ENCODE measurements at regions not wholly inside any gene's neighbourhood (a gene's known extent, or its start where the extent isn't known, plus 50 kb on each side); places are given as distances from the start of the nearest gene placed in this dataset.

DNA sequence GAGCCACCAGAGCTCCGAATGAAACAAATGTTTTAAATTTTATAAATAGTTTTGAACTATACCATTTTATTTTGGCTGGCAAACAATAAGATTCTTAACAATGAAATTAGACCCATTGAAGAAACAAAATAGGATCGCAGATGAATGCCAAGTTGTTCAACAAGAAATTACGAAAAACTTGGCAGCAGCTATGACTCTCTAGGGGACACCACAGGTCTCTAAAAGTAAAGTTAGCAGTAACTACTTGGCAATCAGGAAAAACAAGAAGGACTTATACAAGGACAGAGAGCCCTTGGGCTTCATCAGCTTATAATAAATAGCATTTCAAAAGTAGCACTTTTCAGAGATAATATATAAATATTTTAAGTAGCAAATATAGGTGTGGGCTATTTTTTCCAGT is 603.8 kb upstream of the PSMD7 start:
- TF ChIP-seq, protein P1, sequence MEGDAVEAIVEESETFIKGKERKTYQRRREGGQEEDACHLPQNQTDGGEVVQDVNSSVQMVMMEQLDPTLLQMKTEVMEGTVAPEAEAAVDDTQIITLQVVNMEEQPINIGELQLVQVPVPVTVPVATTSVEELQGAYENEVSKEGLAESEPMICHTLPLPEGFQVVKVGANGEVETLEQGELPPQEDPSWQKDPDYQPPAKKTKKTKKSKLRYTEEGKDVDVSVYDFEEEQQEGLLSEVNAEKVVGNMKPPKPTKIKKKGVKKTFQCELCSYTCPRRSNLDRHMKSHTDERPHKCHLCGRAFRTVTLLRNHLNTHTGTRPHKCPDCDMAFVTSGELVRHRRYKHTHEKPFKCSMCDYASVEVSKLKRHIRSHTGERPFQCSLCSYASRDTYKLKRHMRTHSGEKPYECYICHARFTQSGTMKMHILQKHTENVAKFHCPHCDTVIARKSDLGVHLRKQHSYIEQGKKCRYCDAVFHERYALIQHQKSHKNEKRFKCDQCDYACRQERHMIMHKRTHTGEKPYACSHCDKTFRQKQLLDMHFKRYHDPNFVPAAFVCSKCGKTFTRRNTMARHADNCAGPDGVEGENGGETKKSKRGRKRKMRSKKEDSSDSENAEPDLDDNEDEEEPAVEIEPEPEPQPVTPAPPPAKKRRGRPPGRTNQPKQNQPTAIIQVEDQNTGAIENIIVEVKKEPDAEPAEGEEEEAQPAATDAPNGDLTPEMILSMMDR (IDR thresholded peaks at IDR 0.05), result no peak

DNA sequence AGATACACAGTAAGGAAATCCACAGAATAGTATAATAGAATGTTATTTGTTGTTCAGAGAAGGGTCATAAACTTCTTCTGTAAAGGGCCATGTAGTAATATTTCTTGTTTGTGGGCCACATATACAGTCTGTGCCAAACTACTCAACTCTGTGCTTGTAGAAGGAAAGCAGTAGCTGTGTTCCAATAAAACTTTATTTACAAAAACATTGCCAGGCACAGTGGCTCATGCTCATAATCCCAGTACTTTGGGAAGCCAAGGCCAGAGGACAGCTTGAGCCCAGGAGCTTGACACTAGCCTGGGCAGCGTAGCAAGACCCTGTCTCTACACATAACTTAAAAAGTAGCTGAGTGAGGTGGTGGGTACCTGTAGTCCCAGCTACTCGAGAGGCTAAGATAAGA is 612.8 kb upstream of the PSMD7 start:
- TF ChIP-seq, protein P1 (IDR thresholded peaks at IDR 0.05), result no peak

DNA sequence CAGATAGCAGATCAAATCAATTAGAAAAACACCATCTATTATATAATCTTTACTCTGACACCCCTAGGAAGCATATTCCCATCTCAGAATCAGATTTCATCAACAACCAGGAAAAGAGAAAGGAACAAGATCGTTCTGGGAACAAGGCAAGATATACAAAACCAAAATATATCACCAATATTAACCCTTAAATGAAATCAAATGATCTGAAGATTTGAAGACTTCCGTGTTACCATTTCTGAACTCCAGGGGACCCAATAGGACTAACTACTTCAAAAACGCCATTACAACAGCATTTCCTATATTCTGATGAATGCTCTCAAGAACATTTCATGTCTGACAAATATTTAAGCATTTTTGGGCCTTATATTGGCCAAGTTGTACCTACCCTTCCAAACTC is 624.2 kb upstream of the ZFHX3 start:
- TF ChIP-seq, protein P1 (IDR thresholded peaks at IDR 0.05), result no peak

DNA sequence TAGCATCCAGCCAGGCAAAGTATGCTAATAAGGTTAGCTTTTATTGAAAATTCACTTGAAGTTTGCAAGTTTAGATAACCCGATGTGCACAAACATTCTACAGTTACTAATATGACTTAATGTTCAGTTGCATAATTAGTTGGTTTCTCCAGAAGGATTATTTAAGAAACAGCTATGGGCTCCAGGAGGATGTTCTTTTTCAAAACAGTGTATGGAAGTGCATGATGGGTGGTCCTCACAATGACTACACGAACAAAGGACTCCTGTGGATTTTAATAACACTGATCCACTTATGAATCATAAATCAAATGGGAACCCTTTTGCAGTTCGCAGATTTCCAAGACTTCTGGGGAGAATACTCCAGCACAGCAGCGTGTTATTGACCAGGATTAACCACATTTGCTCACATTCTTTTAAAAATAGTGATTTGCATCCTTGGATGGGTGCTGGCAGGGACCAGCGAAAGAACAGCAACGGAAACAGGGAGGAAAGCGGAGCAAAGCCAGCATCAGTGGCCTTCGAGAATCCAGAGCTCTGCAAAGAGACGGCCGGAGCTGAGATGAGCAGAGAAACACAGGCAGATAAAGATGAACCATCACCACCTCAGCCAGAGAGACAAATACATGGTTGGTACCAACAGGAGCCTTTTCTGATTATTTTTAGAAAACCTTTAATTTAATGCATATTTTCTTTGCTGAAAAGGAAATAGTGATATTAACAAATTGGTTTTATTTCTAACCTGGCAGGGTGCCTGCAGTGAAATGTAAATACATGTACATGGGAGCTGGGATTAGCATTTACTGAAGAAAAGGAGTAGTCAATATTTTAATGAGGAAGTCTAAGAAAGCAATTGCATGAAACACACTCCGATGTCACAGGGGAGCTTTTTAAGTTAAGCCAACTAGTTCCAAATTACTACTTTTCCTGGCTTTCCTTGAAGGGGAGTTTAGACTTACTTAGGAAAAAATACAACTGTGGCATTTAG is 623.2 kb upstream of the ZFHX3 start:
- TF ChIP-seq, protein P1 (IDR thresholded peaks at IDR 0.05), result no peak

DNA sequence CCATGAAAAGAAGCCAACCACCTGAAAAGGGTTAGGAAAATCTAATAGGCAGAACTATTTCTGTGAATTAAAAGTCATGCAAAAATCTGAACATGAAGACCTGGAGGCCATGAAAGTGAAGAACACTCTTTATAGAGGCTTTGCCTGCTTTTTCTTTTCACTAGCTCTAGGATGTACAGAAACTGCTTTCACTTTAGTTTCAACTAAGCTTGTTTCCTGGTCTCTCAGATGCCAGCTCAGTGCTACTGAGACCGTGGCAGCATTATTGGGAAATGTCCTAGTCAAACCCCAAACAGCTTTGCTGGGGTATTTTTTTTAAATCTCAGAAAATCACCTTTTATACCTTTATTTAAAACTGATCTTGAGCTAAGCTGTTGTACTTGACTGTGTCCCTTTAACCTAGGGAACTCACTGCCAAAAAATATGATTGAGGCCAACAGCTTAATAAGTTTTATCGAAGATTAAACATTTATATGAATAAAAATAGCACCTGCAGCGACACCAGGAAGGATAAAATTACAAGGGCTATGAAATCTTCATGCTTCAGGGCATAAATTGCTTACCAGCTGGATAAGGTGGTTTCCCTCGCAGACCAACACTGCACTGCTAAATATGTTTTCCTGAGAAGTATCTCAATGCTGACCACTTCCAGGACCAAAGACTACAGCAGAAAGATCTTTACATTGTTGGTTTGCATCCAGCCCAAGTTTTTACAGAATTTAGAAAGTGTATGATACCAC is 621.8 kb upstream of the ZFHX3 start:
- TF ChIP-seq, protein P1 (IDR thresholded peaks at IDR 0.05), result no peak

DNA sequence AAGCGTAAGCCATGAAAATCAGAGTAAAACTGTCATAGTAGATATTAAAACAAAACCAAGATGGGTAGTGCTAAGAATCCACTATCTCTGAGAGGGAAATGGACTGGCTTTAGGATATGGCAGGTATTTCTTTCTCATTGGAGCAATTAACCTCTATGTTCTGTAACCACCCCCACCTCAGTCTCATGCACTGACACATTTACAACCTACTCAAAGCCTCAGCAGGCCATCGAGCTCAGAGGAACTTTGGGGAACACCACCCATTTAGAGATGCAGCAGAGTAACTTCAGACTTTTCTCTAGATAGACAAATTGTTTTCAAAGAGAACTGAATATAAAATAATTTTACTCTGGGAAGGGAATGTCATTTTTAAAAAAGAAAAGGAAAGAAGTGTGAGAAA is 615.8 kb upstream of the ZFHX3 start:
- TF ChIP-seq, protein P1 (IDR thresholded peaks at IDR 0.05), result no peak

DNA sequence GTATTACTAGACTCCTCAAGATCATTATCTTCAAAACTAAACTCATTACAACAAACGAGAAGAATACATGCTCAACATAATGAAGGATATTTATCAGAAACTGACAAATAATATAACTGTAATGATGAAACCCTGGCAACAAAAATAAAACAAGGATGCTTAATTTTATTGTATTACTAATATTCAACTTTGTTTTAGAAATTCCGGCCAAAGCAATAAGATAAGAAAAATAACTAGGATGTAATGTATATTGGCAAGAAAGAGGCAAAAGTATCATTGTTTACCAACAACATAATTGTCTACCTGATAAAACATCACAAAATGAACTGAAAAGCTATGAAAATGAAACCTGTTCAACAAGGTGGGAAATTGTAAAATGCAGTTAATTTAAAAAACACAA is 588.3 kb upstream of the ZFHX3 start:
- TF ChIP-seq, protein P1 (IDR thresholded peaks at IDR 0.05), result no peak

All from LNCAP (cell line).